ENCODE measurements at regions not wholly inside any gene's neighbourhood (a gene's known extent, or its start where the extent isn't known, plus 50 kb on each side); places are given as distances from the start of the nearest gene placed in this dataset.

- no peak for DNase-seq (ENCODE audit: low read depth in 2 of 2)
Observed at GRCh38 chr16:35377142-35377541, 1917.7 kb downstream of the TP53TG3F start.

DNA sequence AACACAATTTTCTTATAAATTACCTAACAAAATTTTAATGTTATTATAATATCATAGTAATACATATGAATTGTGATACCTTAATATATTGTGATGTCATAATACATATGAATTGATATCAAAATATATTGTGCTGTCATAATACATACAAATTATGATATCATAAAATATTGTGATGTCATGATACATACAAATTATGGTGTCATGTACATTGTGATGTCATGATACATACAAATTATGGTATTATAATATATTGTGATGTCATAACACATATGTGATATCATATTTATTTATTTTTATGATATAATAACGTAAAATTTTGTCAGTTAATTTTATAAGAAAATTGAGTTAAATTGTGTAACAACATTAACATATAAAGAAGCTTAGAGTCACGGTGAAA lies 1927.2 kb downstream of the TP53TG3F start:
- DNase-seq (ENCODE audit: low read depth in 2 of 2), result no peak

GRCh38 chr16:35391328-35391727 lies 1931.9 kb downstream of the TP53TG3F start:
- peak; percentile 12 to 59 for DNase-seq (ENCODE audit: low read depth in 2 of 2)

DNA sequence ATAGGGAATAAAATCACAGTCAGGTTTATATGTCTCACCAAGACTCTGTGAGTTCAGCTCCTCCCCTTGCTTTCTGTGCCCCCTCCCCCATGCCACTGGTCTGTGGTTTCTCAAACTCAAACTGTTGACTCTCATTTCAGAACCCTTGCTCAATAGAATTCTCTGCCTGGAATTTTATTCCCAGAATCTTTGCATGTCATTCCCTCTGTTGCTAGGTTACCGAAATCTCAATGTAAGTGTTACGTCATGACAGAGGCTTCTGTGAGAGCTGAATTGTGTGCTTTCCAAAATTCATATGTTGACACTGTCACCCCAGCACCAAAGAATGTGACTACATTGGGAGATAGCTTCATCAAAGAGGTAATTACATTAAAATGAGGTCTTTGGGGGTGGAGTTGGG lies 1938.8 kb downstream of the TP53TG3F start:
- no peak for DNase-seq (ENCODE audit: low read depth in 2 of 2)

GRCh38 chr16:35399133-35399532 lies 1939.7 kb downstream of the TP53TG3F start:
- DNase-seq (ENCODE audit: low read depth in 2 of 2), result no peak

DNA sequence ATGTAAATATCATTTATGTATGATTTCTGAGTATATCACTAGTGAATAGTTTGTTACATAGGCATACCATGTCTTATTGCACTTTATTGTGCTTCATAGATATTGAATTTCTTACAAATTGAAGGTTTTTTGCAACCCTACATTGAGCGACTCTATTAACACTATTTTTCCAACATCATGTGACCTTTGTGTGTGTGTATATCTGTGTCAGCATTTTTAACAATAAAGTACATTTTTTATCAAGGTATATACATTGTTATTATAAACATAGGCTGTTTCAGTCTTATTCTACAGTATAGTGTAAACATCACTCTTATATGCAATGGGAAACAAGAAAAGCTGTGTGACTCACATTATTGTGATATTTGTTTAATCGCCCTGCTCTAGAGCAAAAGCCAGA lies 1944.9 kb downstream of the TP53TG3F start:
- no peak for DNase-seq (ENCODE audit: low read depth in 2 of 2)

DNA sequence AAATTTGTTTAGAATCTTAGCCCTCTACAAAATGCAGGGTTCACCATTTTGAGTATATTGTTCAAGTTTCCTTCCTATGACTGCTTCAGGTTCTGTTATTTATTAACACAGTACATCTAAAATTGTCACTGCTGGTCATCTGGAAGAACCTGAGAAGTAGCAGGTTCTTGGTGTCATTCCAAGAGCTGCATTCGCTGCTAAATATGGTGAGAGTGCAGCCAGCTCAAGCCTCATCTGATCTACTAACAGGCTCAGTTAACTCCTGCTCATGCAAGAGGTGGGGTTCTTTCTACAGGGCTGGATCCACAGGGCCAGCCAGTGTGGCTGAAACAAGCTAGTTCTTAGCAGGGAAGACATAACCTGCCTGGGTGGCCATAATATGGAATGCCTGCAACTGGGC lies 1946.1 kb downstream of the TP53TG3F start:
- no peak for DNase-seq (ENCODE audit: low read depth in 2 of 2)

GRCh38 chr16:35409503-35409902 lies 1950.1 kb downstream of the TP53TG3F start:
- DNase-seq (ENCODE audit: low read depth in 2 of 2), result no peak

- no peak for DNase-seq (ENCODE audit: low read depth in 2 of 2)
Observed at GRCh38 chr16:35410438-35410837, 1951.0 kb downstream of the TP53TG3F start.

DNA sequence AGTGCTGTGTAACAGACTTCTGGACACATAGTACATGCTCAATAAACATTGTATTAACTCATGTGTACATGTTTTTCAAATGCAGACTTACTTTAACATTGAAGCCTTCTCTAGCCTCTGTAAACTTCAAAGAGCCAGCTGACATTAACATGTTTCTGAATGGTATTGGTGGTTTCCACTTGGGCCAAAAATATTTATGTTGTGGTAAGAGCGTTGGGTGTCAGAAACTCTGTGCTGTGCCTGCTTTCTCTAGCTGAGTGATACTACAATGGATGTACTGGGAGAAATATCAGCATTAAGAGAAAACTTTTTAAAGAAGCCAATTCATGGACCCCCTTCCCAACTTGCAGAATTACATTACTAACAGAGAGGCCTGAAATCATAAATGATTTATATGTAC lies 1951.7 kb downstream of the TP53TG3F start:
- no peak for DNase-seq (ENCODE audit: low read depth in 2 of 2)

GRCh38 chr16:35414139-35414538 lies 1954.7 kb downstream of the TP53TG3F start:
- DNase-seq (ENCODE audit: low read depth in 2 of 2), result no peak

DNA sequence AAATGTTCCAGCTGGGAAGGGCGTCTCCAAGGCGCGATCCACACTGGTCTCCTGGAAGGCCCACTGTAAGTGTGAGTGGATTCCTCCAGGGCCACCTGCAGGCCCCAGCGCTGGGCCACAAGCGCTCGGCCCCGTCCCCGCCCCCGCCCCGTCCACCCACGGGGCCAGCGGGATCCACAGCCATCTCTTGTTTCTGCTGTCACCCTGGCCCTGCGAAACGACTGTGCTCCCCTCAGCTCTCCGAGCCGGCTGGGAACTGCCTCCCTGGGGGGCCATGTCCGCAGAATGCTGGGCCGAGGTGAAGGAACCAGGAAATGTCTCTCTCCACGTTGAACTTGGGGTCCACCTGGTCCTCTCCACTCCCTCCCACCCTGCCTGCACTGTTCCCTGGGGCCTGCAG lies 1955.2 kb downstream of the TP53TG3F start:
- no peak for DNase-seq (ENCODE audit: low read depth in 2 of 2)

- no peak for DNase-seq (ENCODE audit: low read depth in 2 of 2)
Observed at GRCh38 chr16:35425270-35425669, 1965.9 kb downstream of the TP53TG3F start.

GRCh38 chr16:35431829-35432663 lies 1972.6 kb downstream of the TP53TG3F start:
- no peak for DNase-seq (ENCODE audit: low read depth in 2 of 2)

DNA sequence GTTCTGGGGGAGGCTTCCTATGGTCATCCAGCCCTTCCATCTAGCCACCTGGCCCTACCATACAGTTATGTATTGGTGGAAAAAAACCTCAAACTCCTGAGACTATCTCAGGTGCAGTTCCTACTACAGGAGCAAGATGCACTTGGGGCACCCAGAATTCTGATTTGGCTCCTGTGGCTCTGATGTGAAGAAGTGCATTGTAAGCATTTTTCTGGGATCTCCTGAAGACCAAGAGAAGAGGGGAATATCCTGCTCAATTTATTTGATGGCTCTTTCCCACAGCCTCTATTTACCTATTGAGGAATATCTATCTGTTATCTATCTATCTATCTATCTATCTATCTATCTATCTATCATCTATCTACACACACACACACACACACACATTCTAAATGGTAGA lies 1981.5 kb downstream of the TP53TG3F start:
- no peak for DNase-seq (ENCODE audit: low read depth in 2 of 2)

DNA sequence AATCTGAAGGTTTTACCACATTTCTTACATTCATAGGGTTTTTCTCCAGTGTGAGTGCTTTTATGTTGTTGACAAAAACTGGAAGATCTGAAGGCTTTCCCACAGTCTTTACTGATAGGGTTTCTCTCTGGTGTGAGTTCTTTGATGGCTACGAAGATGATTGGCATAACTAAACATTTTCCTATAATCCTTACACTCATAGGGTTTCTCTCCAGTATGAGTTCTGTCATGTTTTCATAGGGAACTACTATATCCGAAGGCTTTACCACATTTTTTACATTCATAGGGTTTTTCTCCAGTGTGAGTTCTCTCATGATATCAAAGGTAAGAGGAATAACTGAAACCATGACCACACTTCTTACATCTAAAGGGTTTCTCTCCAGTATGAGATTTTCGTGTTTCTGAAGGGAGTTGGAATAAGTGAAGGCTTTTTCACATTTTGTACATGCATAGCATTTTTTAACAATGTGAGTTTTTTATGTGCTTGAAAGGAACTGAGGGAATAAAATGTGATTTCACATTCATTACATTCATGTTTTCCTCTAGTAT lies 1987.7 kb downstream of the TP53TG3F start:
- DNase-seq (ENCODE audit: low read depth in 2 of 2), result no peak

DNA sequence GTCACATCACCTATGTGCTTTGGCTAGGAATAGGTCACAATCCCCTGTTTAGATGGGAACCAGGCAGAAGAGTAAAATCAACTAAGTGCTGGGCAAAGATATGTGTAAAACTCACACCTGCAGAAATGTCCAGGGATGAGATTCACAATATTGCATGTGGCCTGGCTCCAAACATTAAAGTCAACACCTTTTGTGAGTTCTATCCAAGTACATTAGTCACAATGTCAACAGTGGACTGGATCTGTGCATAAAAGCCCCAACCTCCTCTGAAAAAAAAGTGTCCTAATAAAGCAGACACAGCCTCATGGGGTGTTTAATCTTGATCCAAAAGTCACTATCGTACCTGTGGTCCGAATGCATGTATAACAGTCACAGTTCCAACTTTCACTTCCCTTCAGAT lies 1990.3 kb downstream of the TP53TG3F start:
- DNase-seq (ENCODE audit: low read depth in 2 of 2), result no peak

DNA sequence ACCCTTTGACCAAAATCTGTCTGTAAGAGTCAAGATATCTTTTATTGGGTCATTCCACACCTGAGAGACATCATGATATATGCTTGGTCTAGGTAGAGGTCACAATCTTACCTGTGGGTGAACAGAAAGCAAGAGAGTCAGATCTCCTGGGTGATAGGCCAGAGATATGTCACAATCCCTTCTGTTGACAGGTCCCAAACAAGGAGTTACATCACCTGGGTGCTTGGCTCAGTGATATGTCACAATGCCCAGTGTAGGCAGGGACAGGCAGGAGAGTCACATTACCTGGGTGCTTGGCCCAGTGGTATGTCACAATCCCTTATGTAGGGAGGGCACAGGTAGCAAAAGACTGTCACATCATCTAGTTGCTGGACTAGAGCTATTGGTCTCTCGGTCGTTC lies 1991.2 kb downstream of the TP53TG3F start:
- DNase-seq (ENCODE audit: low read depth in 2 of 2), result no peak

DNA sequence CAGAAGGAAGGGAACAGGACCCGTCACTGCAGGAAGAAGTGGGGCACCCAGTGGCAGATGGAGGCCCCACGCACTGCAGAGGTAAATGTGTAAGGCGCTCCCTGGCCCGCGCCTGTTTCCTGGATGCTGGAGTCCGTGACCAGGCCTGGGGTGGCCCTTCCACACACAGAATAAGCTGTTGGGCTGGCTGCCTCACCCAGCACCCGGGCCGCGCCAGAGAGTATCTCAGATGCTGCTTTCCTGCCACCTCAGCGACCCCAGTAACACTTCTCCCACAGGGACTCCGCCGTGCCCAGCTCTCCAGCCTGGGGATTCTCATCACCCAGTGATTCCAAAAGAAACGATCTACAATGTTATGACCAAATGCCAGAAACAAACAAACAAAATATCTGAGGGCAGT lies 1993.1 kb downstream of the TP53TG3F start:
- DNase-seq (ENCODE audit: low read depth in 2 of 2), result no peak

- DNase-seq (ENCODE audit: low read depth in 2 of 2), result no peak
Observed at GRCh38 chr16:35463358-35463757, 2003.9 kb downstream of the TP53TG3F start.

GRCh38 chr16:35480361-35480760 lies 2020.9 kb downstream of the TP53TG3F start:
- DNase-seq (ENCODE audit: low read depth in 2 of 2), result no peak

DNA sequence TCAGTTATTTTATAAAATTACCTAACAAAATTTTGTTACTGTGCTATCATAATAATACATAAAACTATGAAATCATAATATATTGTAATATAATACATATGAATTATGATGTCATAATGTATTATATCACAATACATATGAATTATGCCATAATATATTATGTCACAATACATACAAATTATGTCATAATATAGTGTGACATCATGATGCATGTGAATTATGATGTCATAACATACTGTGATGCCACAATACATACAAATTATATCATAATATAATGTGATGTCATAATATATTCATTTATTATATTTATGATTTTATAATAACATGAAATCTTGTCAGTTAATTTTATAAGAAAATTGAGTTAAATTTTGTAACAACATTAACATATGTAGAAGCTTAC lies 2021.6 kb downstream of the TP53TG3F start:
- DNase-seq (ENCODE audit: low read depth in 2 of 2), result no peak

DNA sequence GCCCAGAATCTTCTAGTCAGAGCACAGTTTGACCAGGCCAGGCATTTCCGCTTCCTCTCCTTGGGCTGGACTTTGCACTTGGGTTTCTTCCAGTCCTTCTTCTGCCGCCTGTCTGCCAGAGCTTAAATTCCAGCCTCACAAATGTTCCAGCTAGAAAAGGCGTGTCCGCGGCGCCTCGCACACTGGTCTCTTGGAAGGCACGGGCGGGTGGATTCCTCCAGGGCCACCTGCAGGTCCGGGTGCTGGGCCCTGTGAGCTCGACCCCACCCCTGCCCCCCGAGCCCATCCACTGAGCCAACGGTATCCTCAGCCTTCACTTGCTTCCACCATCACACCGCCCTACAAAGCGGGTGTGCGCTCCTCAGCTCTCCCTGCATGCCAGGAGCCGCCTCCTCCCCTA lies 2026.5 kb downstream of the TP53TG3F start:
- no peak for DNase-seq (ENCODE audit: low read depth in 2 of 2)
